ENCODE measurements at regions not wholly inside any gene's neighbourhood (a gene's known extent, or its start where the extent isn't known, plus 50 kb on each side); places are given as distances from the start of the nearest gene placed in this dataset.

DNA sequence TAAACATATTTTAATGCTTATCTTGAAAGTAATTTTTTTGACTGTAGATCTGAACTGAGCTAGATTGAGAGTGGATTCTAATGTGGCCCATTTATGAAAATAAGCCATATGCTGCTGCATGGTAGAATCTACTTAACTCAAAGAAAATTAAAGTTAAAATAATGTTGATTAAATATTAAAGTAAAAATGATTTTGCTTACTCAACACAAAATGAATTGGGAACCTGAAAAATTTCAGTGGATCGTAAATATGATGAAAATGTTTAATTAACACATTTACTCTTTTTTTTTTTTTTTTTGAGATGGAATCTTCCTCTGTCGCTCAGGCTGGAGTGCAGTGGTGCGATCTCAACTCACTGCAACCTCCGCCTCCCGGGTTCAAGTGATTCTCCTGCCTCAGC is 144.5 kb upstream of the HMGN3 start:
- TF ChIP-seq, protein P1, sequence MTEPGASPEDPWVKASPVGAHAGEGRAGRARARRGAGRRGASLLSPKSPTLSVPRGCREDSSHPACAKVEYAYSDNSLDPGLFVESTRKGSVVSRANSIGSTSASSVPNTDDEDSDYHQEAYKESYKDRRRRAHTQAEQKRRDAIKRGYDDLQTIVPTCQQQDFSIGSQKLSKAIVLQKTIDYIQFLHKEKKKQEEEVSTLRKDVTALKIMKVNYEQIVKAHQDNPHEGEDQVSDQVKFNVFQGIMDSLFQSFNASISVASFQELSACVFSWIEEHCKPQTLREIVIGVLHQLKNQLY (CRISPR knock-in tag; IDR thresholded peaks at IDR 0.05): no peak
- TF ChIP-seq, protein P2, sequence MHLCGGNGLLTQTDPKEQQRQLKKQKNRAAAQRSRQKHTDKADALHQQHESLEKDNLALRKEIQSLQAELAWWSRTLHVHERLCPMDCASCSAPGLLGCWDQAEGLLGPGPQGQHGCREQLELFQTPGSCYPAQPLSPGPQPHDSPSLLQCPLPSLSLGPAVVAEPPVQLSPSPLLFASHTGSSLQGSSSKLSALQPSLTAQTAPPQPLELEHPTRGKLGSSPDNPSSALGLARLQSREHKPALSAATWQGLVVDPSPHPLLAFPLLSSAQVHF (CRISPR knock-in tag; IDR thresholded peaks at IDR 0.05): no peak
- no peak for TF ChIP-seq FOXM1 (CRISPR knock-in tag; IDR thresholded peaks at IDR 0.05)
- TF ChIP-seq, protein P3, sequence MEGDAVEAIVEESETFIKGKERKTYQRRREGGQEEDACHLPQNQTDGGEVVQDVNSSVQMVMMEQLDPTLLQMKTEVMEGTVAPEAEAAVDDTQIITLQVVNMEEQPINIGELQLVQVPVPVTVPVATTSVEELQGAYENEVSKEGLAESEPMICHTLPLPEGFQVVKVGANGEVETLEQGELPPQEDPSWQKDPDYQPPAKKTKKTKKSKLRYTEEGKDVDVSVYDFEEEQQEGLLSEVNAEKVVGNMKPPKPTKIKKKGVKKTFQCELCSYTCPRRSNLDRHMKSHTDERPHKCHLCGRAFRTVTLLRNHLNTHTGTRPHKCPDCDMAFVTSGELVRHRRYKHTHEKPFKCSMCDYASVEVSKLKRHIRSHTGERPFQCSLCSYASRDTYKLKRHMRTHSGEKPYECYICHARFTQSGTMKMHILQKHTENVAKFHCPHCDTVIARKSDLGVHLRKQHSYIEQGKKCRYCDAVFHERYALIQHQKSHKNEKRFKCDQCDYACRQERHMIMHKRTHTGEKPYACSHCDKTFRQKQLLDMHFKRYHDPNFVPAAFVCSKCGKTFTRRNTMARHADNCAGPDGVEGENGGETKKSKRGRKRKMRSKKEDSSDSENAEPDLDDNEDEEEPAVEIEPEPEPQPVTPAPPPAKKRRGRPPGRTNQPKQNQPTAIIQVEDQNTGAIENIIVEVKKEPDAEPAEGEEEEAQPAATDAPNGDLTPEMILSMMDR (CRISPR knock-in tag; IDR thresholded peaks at IDR 0.05): no peak
- TF ChIP-seq POLR2A (IDR thresholded peaks at IDR 0.05; ENCODE audit: insufficient read depth in 1 of 2, low read depth in 2 of 2, low read length in 2 of 2): no peak
- TF ChIP-seq, protein P4, sequence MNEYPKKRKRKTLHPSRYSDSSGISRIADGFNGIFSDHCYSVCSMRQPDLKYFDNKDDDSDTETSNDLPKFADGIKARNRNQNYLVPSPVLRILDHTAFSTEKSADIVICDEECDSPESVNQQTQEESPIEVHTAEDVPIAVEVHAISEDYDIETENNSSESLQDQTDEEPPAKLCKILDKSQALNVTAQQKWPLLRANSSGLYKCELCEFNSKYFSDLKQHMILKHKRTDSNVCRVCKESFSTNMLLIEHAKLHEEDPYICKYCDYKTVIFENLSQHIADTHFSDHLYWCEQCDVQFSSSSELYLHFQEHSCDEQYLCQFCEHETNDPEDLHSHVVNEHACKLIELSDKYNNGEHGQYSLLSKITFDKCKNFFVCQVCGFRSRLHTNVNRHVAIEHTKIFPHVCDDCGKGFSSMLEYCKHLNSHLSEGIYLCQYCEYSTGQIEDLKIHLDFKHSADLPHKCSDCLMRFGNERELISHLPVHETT (CRISPR knock-in tag; conservative IDR thresholded peaks at IDR 0.05): no peak
- TF ChIP-seq YY1 (IDR thresholded peaks at IDR 0.05; ENCODE audit: insufficient read depth, insufficient replicate concordance, low read depth, low read length): no peak

All from HepG2 (cell line).